CD14-positive monocyte (primary cell): ENCODE measurements at regions not wholly inside any gene's neighbourhood (a gene's known extent, or its start where the extent isn't known, plus 50 kb on each side); places are given as distances from the start of the nearest gene placed in this dataset.

Experiments used
- DNase-seq, 3 donors: peaks; one replicate each; pipeline ENCODE4 v3.0.0-alpha.2; 2011 to 2022
- H2AFZ ChIP-seq: 2 replicates; pipeline ENCODE4 v1.6.0; 2012; ENCODE audit warnings: mild to moderate bottlenecking, low read depth, low read length, inconsistent platforms; ENCODE audit not compliant: insufficient read depth, poor library complexity, severe bottlenecking
- H3K27ac ChIP-seq, 2 donors: 1 replicate in 1 of 2; 2 replicates in 1 of 2; pipeline ENCODE4 v1.5.1; 2012 to 2013; ENCODE audit warnings: low read length in 2 of 2, control low read depth in 1 of 2, inconsistent platforms in 1 of 2, low read depth in 1 of 2, mild to moderate bottlenecking in 1 of 2
- H3K27me3 ChIP-seq, 2 donors: one replicate each; pipeline versions ENCODE4 v1.6.0 to v1.6.1; 2011 to 2013; ENCODE audit warnings: low read length in 2 of 2; ENCODE audit not compliant: control insufficient read depth in 2 of 2, insufficient read depth in 2 of 2
- H3K36me3 ChIP-seq, 2 donors: replicated peaks in 1 of 2; 1 replicate in 1 of 2; 2 replicates in 1 of 2; pipeline versions ENCODE4 v1.5.1 to v1.6.1; 2012 to 2013; ENCODE audit warnings: low read length in 2 of 2, control low read depth in 1 of 2, inconsistent platforms in 1 of 2, mild to moderate bottlenecking in 1 of 2; ENCODE audit not compliant: insufficient read depth in 2 of 2, control insufficient read depth in 1 of 2
- H3K4me1 ChIP-seq, 2 donors: 1 replicate in 1 of 2; 2 replicates in 1 of 2; pipeline versions ENCODE4 v1.5.1 to v1.6.1; 2012 to 2013; ENCODE audit warnings: low read length in 2 of 2, control low read depth in 1 of 2, inconsistent platforms in 1 of 2, mild to moderate bottlenecking in 1 of 2, moderate library complexity in 1 of 2; ENCODE audit not compliant: insufficient read depth in 2 of 2, control insufficient read depth in 1 of 2
- H3K4me2 ChIP-seq: replicated peaks from 2 replicates; pipeline ENCODE3; 2012; ENCODE audit warnings: low read length, moderate library complexity, mild to moderate bottlenecking; ENCODE audit not compliant: poor library complexity, severe bottlenecking; ENCODE audit errors: extremely low read depth
- H3K4me3 ChIP-seq, 3 experiments: fragments of 200-600 bp in 1 of 3; sonication (generic) in 1 of 3; replicated peaks in 1 of 3; 1 replicate in 2 of 3; 2 replicates in 1 of 3; pipeline ENCODE4 v1.5.1; 2011 to 2013; ENCODE audit warnings: low read length in 3 of 3, mild to moderate bottlenecking in 3 of 3, control low read depth in 2 of 3, low read depth in 2 of 3, inconsistent platforms in 1 of 3, moderate library complexity in 1 of 3
- H3K79me2 ChIP-seq: 2 replicates; pipeline ENCODE4 v1.6.0; 2012; ENCODE audit warnings: mild to moderate bottlenecking, control low read depth, inconsistent platforms, low read length, moderate library complexity; ENCODE audit not compliant: insufficient read depth
- H3K9ac ChIP-seq: 2 replicates; pipeline ENCODE4 v1.6.0; 2017; ENCODE audit warnings: low read length, mild to moderate bottlenecking; ENCODE audit not compliant: insufficient read depth, poor library complexity, severe bottlenecking
- H3K9me3 ChIP-seq, 2 donors: replicated peaks in 1 of 2; 1 replicate in 1 of 2; 2 replicates in 1 of 2; pipeline versions ENCODE4 v1.5.1 to v1.6.1; 2012 to 2013; ENCODE audit warnings: low read length in 2 of 2, control low read depth in 1 of 2; ENCODE audit not compliant: control insufficient read depth in 1 of 2, insufficient read depth in 1 of 2
- H4K20me1 ChIP-seq: 2 replicates; pipeline ENCODE4 v1.6.0; 2012; ENCODE audit warnings: mild to moderate bottlenecking, low read length, control low read depth, moderate library complexity; ENCODE audit not compliant: insufficient read depth
- H3K27ac Mint-ChIP-seq, 7 donors: one replicate each; pipeline ENCODE4 v1.8.0; 2020; ENCODE audit warnings: mild to moderate bottlenecking in 7 of 7, mixed read lengths in 7 of 7, moderate library complexity in 6 of 7, inconsistent platforms in 2 of 7
- H3K27me3 Mint-ChIP-seq, 3 donors: one replicate each; pipeline ENCODE4 v1.8.0; 2021 to 2022; ENCODE audit warnings: low read depth in 3 of 3, mild to moderate bottlenecking in 3 of 3, mixed read lengths in 3 of 3, moderate library complexity in 3 of 3, inconsistent platforms in 1 of 3
- H3K36me3 Mint-ChIP-seq, 2 donors: one replicate each; pipeline ENCODE4 v1.8.0; 2020; ENCODE audit warnings: mixed read lengths in 2 of 2, inconsistent platforms in 1 of 2, mild to moderate bottlenecking in 1 of 2
- H3K4me1 Mint-ChIP-seq: one replicate; pipeline ENCODE4 v1.8.0; 2020; ENCODE audit warnings: mild to moderate bottlenecking, mixed read lengths
- H3K4me3 Mint-ChIP-seq, 2 donors: one replicate each; pipeline ENCODE4 v1.8.0; 2020; ENCODE audit warnings: mild to moderate bottlenecking in 2 of 2, mixed read lengths in 2 of 2, moderate library complexity in 1 of 2
- H3K9me3 Mint-ChIP-seq, 7 donors: one replicate each; pipeline ENCODE4 v1.8.0; 2020 to 2022; ENCODE audit warnings: mixed read lengths in 7 of 7, mild to moderate bottlenecking in 6 of 7, moderate library complexity in 6 of 7, inconsistent platforms in 2 of 7
- WGBS: methylation state at CpG from one replicate; pipeline ENCODE4 v1.1.5; 2013; ENCODE audit warnings: missing lambda C conversion rate; ENCODE audit not compliant: insufficient coverage; 5-methylcytosine and 5-hydroxymethylcytosine counted together
- intact Hi-C, 2 donors: fragments of 100-400 bp; cut with micrococcal nuclease; formaldehyde crosslinking; loops; one replicate each; pipeline versions ENCODE4 v1.15.0 to v1.15.1; 2023
- TF ChIP-seq, protein P1 (sequence below): fragments of 200-600 bp; IDR thresholded peaks from one replicate; pipeline ENCODE4 v1.8.0; 2022; ENCODE audit warnings: antibody characterized with exemption, mild to moderate bottlenecking

DNA sequence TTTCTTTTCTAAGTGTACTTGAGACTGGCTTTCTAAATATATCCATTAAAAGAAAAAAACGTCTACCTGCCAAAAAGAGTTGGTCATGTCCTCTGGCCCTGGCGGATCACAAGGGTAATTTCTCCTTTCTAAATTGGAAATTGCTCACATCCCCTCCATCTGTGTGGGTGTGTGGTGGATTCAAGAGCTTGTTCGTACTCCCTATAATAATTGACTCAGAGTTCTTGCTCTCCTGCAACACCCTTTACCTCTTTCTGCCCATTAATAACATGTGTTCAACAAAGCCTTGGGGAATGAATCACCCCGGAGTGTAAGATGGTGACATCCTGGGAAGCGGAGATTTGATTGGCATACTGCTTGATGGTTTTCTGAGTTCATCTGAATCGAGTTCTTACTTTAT is 263.8 kb downstream of the ALDH8A1 start:
- Histone ChIP-seq H2AFZ (no peak overlapping the region), H3K79me2 (no peaks in the 10 kb centered on the region), H3K4me2 (no peak overlapping the region), H3K9ac (no peak overlapping the region), H3K4me3 (no peak overlapping the region), H3K27ac (no peak overlapping the region), H3K4me1 (peaks cover 4 to 10% of the 10 kb centered on the region in 2 donors), H3K27me3 (peaks cover 6% of the 10 kb centered on the region in 2 donors), H3K36me3 (no peaks in the 10 kb centered on the region), H4K20me1 (no peaks in the 10 kb centered on the region), H3K9me3 (no peaks in the 10 kb centered on the region)
- H3K9me3 Mint-ChIP-seq: peaks cover 0 to 3% (median 0%) of the 10 kb centered on the region in 7 donors
- intact Hi-C loops: no loop called here
- no peak for DNase-seq
- peak overlapping the region in 1 of 2 donors; percentile 15 for H3K4me3 Mint-ChIP-seq
- no CpG with 5 or more reads among the region's 6 CpGs for WGBS
- peaks cover 9 to 16% (median 10%) of the 10 kb centered on the region in 3 donors for H3K27me3 Mint-ChIP-seq
- no peaks in the 10 kb centered on the region for H3K36me3 Mint-ChIP-seq
- TF ChIP-seq, protein P1, sequence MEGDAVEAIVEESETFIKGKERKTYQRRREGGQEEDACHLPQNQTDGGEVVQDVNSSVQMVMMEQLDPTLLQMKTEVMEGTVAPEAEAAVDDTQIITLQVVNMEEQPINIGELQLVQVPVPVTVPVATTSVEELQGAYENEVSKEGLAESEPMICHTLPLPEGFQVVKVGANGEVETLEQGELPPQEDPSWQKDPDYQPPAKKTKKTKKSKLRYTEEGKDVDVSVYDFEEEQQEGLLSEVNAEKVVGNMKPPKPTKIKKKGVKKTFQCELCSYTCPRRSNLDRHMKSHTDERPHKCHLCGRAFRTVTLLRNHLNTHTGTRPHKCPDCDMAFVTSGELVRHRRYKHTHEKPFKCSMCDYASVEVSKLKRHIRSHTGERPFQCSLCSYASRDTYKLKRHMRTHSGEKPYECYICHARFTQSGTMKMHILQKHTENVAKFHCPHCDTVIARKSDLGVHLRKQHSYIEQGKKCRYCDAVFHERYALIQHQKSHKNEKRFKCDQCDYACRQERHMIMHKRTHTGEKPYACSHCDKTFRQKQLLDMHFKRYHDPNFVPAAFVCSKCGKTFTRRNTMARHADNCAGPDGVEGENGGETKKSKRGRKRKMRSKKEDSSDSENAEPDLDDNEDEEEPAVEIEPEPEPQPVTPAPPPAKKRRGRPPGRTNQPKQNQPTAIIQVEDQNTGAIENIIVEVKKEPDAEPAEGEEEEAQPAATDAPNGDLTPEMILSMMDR: no peak
- no peak overlapping the region for H3K27ac Mint-ChIP-seq
- peaks cover 3% of the 10 kb centered on the region for H3K4me1 Mint-ChIP-seq

DNA sequence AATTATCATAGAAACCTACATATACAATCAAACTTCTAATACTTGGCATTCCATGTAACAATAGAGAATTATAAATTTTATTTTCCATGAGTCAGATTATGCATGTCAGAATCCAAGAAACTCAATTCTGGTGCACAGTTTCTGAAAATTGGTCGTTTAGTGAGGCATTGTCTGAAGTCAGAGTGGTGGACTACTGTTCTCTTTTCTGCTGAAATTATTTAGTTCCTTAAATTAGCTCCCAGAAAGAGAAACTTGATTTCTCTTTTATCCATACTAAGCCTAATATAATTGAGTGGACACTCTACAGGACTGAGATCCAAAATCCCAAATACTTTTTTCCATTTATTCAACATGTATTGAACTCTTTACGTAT is 265.5 kb downstream of the ALDH8A1 start:
- H3K4me3 Mint-ChIP-seq: no peak overlapping the region
- H3K4me1 Mint-ChIP-seq: peaks cover 3% of the 10 kb centered on the region
- Histone ChIP-seq H3K9ac (no peak overlapping the region), H3K79me2 (no peaks in the 10 kb centered on the region), H3K9me3 (no peaks in the 10 kb centered on the region), H3K27me3 (peaks cover 4% of the 10 kb centered on the region in 2 donors), H3K4me1 (peaks cover 4 to 10% of the 10 kb centered on the region in 2 donors), H3K36me3 (no peaks in the 10 kb centered on the region), H4K20me1 (no peaks in the 10 kb centered on the region), H2AFZ (no peak overlapping the region), H3K27ac (no peak overlapping the region), H3K4me2 (no peak overlapping the region), H3K4me3 (no peak overlapping the region)
- intact Hi-C loops: no loop called here
- peaks cover 0 to 1% (median 0%) of the 10 kb centered on the region in 7 donors for H3K9me3 Mint-ChIP-seq
- no peak for DNase-seq
- no peak overlapping the region for H3K27ac Mint-ChIP-seq
- H3K27me3 Mint-ChIP-seq: peaks cover 5 to 8% (median 6%) of the 10 kb centered on the region in 3 donors
- H3K36me3 Mint-ChIP-seq: no peaks in the 10 kb centered on the region
- 100% methylated on average over 1 of the region's 2 CpGs for WGBS
- TF ChIP-seq, protein P1: no peak
